GM21515 (cell line): ENCODE measurements at regions not wholly inside any gene's neighbourhood (a gene's known extent, or its start where the extent isn't known, plus 50 kb on each side); places are given as distances from the start of the nearest gene placed in this dataset.

Source experiments
- ATAC-seq: cut with Tn5 transposase; IDR thresholded peaks from one replicate; pipeline ENCODE4 v1.9.1; 2021; ENCODE audit not compliant: unreplicated experiment

GRCh38 chr10:123402021-123402420 lies 247.8 kb downstream of the BUB3 start:
- ATAC-seq: no peak

GRCh38 chr10:123402656-123403055 lies 248.5 kb downstream of the BUB3 start:
- ATAC-seq: peak; percentile 75

- no peak for ATAC-seq
Measured at GRCh38 chr10:123404357-123404756, 250.2 kb downstream of the BUB3 start.

- no peak for ATAC-seq
Measured at GRCh38 chr10:123408660-123409059, 254.5 kb downstream of the BUB3 start.

GRCh38 chr10:123409426-123409825 lies 255.2 kb downstream of the BUB3 start:
- no peak for ATAC-seq

DNA sequence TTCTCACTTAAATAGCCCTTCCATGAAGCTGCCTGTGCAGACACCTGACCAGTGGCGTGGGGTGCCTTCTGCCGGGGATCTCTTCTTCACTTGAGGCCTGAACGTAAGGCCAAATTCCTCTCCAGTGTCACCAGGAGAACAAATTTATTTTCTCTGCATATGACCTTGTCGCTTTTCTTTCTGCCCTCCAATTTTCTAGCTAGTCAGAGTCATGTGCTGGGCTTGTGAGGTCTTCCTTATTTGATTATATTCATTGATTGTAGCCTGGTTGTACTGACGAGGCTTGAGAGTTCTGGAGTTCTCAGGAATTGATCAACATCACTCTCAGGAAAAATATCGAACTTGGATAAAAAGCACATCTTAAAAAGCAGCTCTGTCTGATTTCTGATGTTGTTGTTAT lies 255.7 kb downstream of the BUB3 start:
- ATAC-seq: no peak

DNA sequence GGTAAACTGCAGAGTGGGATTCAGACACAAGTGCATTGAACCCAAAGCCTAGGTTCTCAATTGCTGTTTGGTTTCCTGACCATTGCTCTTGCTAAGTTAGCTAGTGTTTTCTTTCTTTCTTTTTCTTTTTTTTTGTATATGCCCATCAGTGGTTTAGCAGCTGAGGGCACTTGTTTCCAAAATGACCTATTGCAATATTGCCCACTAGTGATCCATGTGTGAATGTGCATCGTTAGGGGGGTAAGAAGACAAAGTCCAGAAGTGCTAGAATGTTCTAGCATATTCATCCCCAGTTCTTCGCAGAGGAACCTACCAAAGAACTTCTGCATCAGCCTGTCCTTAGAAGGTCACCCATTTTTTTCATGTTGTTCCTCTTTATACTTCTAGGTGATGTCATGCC lies 252.8 kb upstream of the GPR26 start:
- no peak for ATAC-seq

- ATAC-seq: no peak
Measured at GRCh38 chr10:123415523-123415922, 250.6 kb upstream of the GPR26 start.

- no peak for ATAC-seq
Measured at GRCh38 chr10:123417414-123417813, 248.7 kb upstream of the GPR26 start.

- no peak for ATAC-seq
Measured at GRCh38 chr10:123421461-123421860, 244.7 kb upstream of the GPR26 start.

GRCh38 chr10:123422261-123422660 lies 243.9 kb upstream of the GPR26 start:
- ATAC-seq: no peak

DNA sequence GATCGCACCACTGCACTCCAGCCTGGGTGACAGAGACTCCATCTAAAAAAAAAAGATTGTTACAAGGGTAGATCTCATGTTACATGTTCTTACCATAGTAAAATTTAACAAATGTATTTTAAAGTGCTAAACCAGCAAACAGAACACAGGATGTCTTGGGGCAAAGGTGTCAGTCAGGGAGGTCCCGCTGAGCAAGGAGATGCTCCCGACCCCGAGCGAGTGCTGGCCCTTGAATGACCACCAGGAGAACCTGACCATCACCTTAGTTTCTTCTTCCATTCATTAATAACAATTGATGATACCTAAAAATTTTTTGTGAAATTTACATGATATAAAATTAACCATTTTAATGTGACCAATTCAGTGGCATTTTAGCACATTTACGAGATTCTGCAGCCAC lies 241.6 kb upstream of the GPR26 start:
- no peak for ATAC-seq

- ATAC-seq: no peak
Measured at GRCh38 chr10:123425680-123426079, 240.5 kb upstream of the GPR26 start.

GRCh38 chr10:123427165-123427786 lies 238.9 kb upstream of the GPR26 start:
- no peak for ATAC-seq

GRCh38 chr10:123428391-123428790 lies 237.8 kb upstream of the GPR26 start:
- no peak for ATAC-seq

GRCh38 chr10:123429706-123430221 lies 236.4 kb upstream of the GPR26 start:
- ATAC-seq: no peak

GRCh38 chr10:123433539-123433938 lies 232.6 kb upstream of the GPR26 start:
- ATAC-seq: no peak

GRCh38 chr10:123434435-123435039 lies 231.6 kb upstream of the GPR26 start:
- no peak for ATAC-seq

DNA sequence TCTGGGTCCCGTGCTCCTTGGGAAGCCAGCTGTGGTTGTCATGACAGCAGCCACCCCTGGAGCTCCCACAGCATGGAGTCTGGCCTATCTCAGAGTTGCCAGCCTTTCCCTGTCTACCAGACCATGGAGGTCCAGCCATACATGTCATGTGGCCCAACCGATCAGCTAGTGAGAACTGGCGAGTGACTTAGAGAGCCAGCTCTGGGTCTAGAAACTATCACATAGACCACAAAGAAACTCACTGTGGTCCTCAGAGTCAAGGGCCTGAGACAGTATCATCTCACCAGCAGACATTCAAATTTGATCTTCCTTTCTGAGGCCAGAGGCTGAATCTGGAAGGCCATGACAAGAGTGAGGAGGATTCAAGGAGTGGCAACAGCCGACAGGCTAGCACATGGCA lies 223.3 kb upstream of the GPR26 start:
- peak; percentile 94 for ATAC-seq

GRCh38 chr10:123443924-123444323 lies 222.2 kb upstream of the GPR26 start:
- no peak for ATAC-seq

DNA sequence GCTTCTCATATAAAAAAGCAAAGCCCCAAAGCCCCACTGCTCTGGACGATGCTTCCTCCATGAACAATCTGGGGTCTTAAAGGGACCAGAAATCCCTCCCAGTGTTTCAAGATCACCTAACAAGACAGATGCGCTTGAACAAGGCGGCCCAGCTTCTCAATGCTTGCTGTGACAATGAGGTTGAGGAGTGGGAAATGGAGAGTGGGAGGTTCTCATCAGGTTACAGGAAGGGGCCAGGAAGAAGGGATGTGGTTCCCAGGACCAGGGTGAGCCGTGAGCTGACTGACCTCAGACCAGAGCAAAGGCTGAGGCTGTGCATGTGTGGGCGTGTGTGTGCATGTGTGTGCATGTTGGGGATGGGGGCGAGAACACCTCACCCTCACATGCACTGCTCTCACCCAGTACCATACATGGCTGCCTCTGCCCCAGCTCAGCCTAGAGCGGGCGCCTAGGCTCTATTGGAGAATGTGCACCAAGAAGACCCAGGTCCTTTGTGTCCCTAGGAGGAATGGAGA lies 220.8 kb upstream of the GPR26 start:
- no peak for ATAC-seq

GRCh38 chr10:123446449-123447156 lies 219.6 kb upstream of the GPR26 start:
- no peak for ATAC-seq
